Endothelial cell of umbilical vein (primary cell): ENCODE measurements at regions not wholly inside any gene's neighbourhood (a gene's known extent, or its start where the extent isn't known, plus 50 kb on each side); places are given as distances from the start of the nearest gene placed in this dataset.

Experiments
- BruUV-seq: library from RNA; stranded (reverse); fragments of 400-500 nt; replicated peaks from 2 replicates; lab custom pipeline; 2021; lab: Mats Ljungman, UMichigan
- CTCF ChIA-PET: fragments of 300-600, 350-600 bp; sonication (Branson Sonifier 250); formaldehyde crosslinking; loops from one replicate; lab custom pipeline; 2021; ENCODE audit warnings: antibody characterized with exemption, inconsistent platforms; lab: Charles Lee
- POLR2A ChIA-PET: fragments of 300-600, 350-600 bp; sonication (Branson Sonifier 250); formaldehyde crosslinking; loops from one replicate; lab custom pipeline; 2021; ENCODE audit warnings: antibody characterized with exemption, inconsistent platforms; lab: Charles Lee
- DNase-seq: peaks from one replicate; pipeline ENCODE4 v3.0.0-alpha.2; 2011; ENCODE audit warnings: low read depth, low spot score
- FAIRE-seq: peaks from 2 replicates; lab custom pipeline; 2011; peaks lifted over from hg19 to GRCh38; lab: Jason Lieb, UNC
- H2AFZ ChIP-seq: 2 replicates; pipeline ENCODE4 v1.6.0; 2012; ENCODE audit warnings: low read depth, low read length, control low read depth, inconsistent platforms
- H3K27ac ChIP-seq: 2 replicates; pipeline ENCODE4 v1.5.1; 2011; ENCODE audit warnings: low read depth, mild to moderate bottlenecking, control low read depth, low read length, moderate library complexity; ENCODE audit not compliant: insufficient read depth
- H3K27me3 ChIP-seq, 2 experiments: 2 replicates each; pipeline versions ENCODE4 v1.6.0 to v1.6.1; 2011; ENCODE audit warnings: low read length in 2 of 2, mixed read lengths in 1 of 2; ENCODE audit not compliant: control insufficient read depth in 2 of 2, insufficient read depth in 2 of 2
- H3K36me3 ChIP-seq, 2 experiments: 2 replicates in 1 of 2; 3 replicates in 1 of 2; pipeline ENCODE4 v1.5.1; 2011; ENCODE audit warnings: low read length in 2 of 2, mild to moderate bottlenecking in 1 of 2, moderate library complexity in 1 of 2; ENCODE audit not compliant: control insufficient read depth in 2 of 2, insufficient read depth in 2 of 2; ENCODE audit errors: extremely low read depth in 1 of 2
- H3K4me1 ChIP-seq: 3 replicates; pipeline ENCODE4 v1.5.1; 2011; ENCODE audit warnings: mild to moderate bottlenecking, low read length; ENCODE audit not compliant: control insufficient read depth, insufficient read depth; ENCODE audit errors: extremely low read depth
- H3K4me2 ChIP-seq: 2 replicates; pipeline ENCODE4 v1.6.1; 2011; ENCODE audit warnings: low read length, control low read depth, mixed read lengths; ENCODE audit not compliant: insufficient read depth
- H3K4me3 ChIP-seq, 3 experiments: fragments of 200-600 bp in 1 of 3; sonication (generic), shearing (Covaris generic) in 1 of 3; replicated peaks in 1 of 3; 2 replicates each; pipeline ENCODE4 v1.5.1; 2011 to 2016; ENCODE audit warnings: control low read depth in 3 of 3, low read length in 3 of 3, mild to moderate bottlenecking in 2 of 3, inconsistent platforms in 1 of 3, low read depth in 1 of 3, moderate library complexity in 1 of 3; ENCODE audit not compliant: insufficient read depth in 1 of 3
- H3K79me2 ChIP-seq: 2 replicates; pipeline ENCODE4 v1.6.0; 2012; ENCODE audit warnings: low read length, inconsistent platforms; ENCODE audit not compliant: control insufficient read depth, insufficient read depth
- H3K9ac ChIP-seq: replicated peaks from 2 replicates; pipeline ENCODE3; 2011; ENCODE audit warnings: low read length, control low read depth; ENCODE audit not compliant: insufficient read depth; ENCODE audit errors: extremely low read depth
- H3K9me1 ChIP-seq: replicated peaks from 3 replicates; pipeline ENCODE4 v1.6.0; 2011; ENCODE audit warnings: mild to moderate bottlenecking, low read length; ENCODE audit not compliant: control insufficient read depth, insufficient read depth; ENCODE audit errors: extremely low read depth
- H3K9me3 ChIP-seq: replicated peaks from 2 replicates; pipeline ENCODE4 v1.5.1; 2012; ENCODE audit warnings: low read length, inconsistent platforms; ENCODE audit not compliant: control insufficient read depth, insufficient read depth
- H4K20me1 ChIP-seq: replicated peaks from 2 replicates; pipeline ENCODE3; 2011; ENCODE audit warnings: mild to moderate bottlenecking, low read length; ENCODE audit not compliant: control insufficient read depth, insufficient read depth; ENCODE audit errors: extremely low read depth
- EZH2 ChIP-seq: IDR thresholded peaks from 2 replicates; pipeline ENCODE4 v1.6.1; 2012; ENCODE audit warnings: borderline replicate concordance, low read depth, mild to moderate bottlenecking, moderate library complexity, low read length, inconsistent platforms; ENCODE audit not compliant: severe bottlenecking
- FOS ChIP-seq: IDR thresholded peaks from 2 replicates; pipeline ENCODE4 v1.6.1; 2011; ENCODE audit warnings: mild to moderate bottlenecking, low read length, moderate library complexity, borderline replicate concordance; ENCODE audit not compliant: insufficient read depth
- GATA2 ChIP-seq: IDR thresholded peaks from 2 replicates; pipeline ENCODE4 v1.7.0; 2011; ENCODE audit warnings: low read depth, mild to moderate bottlenecking, moderate library complexity, mixed read lengths, low read length; ENCODE audit not compliant: insufficient read length, insufficient read depth
- JUN ChIP-seq: IDR thresholded peaks from 2 replicates; pipeline ENCODE4 v1.6.1; 2011; ENCODE audit warnings: borderline replicate concordance, low read depth; ENCODE audit not compliant: insufficient read length, insufficient read depth
- MYC ChIP-seq: IDR thresholded peaks from one replicate; pipeline ENCODE4 v1.6.1; 2011; ENCODE audit warnings: mild to moderate bottlenecking, low read depth, low read length
- POLR2A ChIP-seq: IDR thresholded peaks from 2 replicates; pipeline ENCODE4 v1.6.1; 2012; ENCODE audit warnings: low read depth, mild to moderate bottlenecking, control low read depth, low read length
- POLR2AphosphoS5 ChIP-seq: IDR thresholded peaks from 2 replicates; pipeline ENCODE4 v1.6.1; 2012; ENCODE audit warnings: low read depth, mild to moderate bottlenecking, control low read depth, low read length, moderate library complexity; ENCODE audit not compliant: insufficient read depth
- dilution Hi-C: fragments of 300-500 bp; cut with MboI; formaldehyde crosslinking; loops from one replicate; pipeline ENCODE4 v1.15.0; 2019; ENCODE audit warnings: low sequenced_read_pairs; ENCODE audit not compliant: extremely low pct_ligation_motif_present
- intact Hi-C: fragments of 100-400 bp; cut with micrococcal nuclease; formaldehyde crosslinking; loops from one replicate; pipeline ENCODE4 v1.10.0; 2022
- TF ChIP-seq, protein P1 (sequence below), 2 donors: IDR thresholded peaks; 1 replicate in 1 of 2; 2 replicates in 1 of 2; pipeline ENCODE4 v1.5.1; 2011; ENCODE audit warnings: low read length in 2 of 2, mild to moderate bottlenecking in 2 of 2, moderate library complexity in 2 of 2, control low read depth in 1 of 2, inconsistent platforms in 1 of 2, low read depth in 1 of 2; ENCODE audit not compliant: insufficient read depth in 1 of 2; ENCODE audit errors: extremely low read depth in 1 of 2
- TF ChIP-seq, protein P2 (sequence below): IDR thresholded peaks from 2 replicates; pipeline ENCODE4 v1.6.1; 2011; ENCODE audit not compliant: insufficient read depth, insufficient read length

DNA sequence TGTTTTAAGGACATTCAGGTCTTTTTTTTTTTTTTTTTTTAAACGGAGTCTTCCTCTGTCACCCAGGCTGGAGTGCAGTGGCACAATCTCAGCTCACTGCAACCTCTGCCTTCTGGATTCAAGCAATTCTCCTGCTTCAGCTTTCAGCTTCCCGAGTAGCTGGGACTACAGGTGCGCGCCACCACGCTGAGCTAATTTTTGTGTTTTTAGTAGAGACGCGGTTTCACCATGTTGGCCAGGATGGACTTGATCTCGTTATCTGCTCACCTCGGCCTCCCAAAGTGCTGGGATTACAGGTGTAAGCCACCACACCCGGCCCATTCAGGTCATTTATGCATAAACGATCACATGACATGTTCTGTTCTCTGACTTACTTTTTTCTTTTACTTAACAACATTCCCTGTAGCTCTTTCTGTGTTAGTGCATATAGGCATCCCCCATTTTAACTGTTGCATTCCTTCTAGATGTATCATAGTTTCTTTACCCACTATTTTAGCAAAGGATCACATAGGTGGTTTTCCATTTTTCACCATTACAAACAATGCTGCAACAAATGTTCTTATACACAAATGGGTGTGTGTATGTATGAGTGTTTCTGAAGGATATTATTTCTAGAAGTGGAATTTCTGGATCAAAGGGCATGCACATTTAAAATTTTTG, 74.2 kb downstream of the ARF6 start:
- no TSS peak for BruUV-seq
- FAIRE-seq (no peak), DNase-seq (no peak)
- Histone ChIP-seq H3K9me3 (no peaks in the 10 kb centered on the region), H3K4me3 (no peak overlapping the region), H3K9ac (no peak overlapping the region), H2AFZ (no peak overlapping the region), H3K79me2 (no peaks in the 10 kb centered on the region), H4K20me1 (no peaks in the 10 kb centered on the region), H3K27me3 (no peaks in the 10 kb centered on the region), H3K4me1 (peaks cover 19% of the 10 kb centered on the region), H3K9me1 (no peaks in the 10 kb centered on the region), H3K36me3 (no peaks in the 10 kb centered on the region), H3K4me2 (no peak overlapping the region), H3K27ac (no peak overlapping the region)
- POLR2A ChIA-PET, result no interaction called here
- no peak for TF ChIP-seq GATA2
- TF ChIP-seq FOS, result no peak
- TF ChIP-seq, protein P1, sequence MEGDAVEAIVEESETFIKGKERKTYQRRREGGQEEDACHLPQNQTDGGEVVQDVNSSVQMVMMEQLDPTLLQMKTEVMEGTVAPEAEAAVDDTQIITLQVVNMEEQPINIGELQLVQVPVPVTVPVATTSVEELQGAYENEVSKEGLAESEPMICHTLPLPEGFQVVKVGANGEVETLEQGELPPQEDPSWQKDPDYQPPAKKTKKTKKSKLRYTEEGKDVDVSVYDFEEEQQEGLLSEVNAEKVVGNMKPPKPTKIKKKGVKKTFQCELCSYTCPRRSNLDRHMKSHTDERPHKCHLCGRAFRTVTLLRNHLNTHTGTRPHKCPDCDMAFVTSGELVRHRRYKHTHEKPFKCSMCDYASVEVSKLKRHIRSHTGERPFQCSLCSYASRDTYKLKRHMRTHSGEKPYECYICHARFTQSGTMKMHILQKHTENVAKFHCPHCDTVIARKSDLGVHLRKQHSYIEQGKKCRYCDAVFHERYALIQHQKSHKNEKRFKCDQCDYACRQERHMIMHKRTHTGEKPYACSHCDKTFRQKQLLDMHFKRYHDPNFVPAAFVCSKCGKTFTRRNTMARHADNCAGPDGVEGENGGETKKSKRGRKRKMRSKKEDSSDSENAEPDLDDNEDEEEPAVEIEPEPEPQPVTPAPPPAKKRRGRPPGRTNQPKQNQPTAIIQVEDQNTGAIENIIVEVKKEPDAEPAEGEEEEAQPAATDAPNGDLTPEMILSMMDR (IDR thresholded peaks at IDR 0.05; ENCODE audit: extremely low read depth in 1 of 2, insufficient read depth in 1 of 2, low read depth in 1 of 2, low read length in 2 of 2), result no peak
- no peak for TF ChIP-seq MYC
- TF ChIP-seq, protein P2, sequence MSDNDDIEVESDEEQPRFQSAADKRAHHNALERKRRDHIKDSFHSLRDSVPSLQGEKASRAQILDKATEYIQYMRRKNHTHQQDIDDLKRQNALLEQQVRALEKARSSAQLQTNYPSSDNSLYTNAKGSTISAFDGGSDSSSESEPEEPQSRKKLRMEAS, result no peak
- no peak for TF ChIP-seq POLR2A
- TF ChIP-seq POLR2AphosphoS5, result no peak
- no peak for TF ChIP-seq JUN
- no peak for TF ChIP-seq EZH2
- CTCF ChIA-PET, result interaction anchor here (0.9 kb wide), 1 partner anchor 67 kb away, joined by 3 read pairs; no protein-coding TSS in a partner anchor
- intact Hi-C loops (no loop called here), dilution Hi-C loops (no loop called here)
